ENCODE measurements at regions not wholly inside any gene's neighbourhood (a gene's known extent, or its start where the extent isn't known, plus 50 kb on each side); places are given as distances from the start of the nearest gene placed in this dataset.
"Not testable (repeated sequence)": the region's sequence is repeated elsewhere in the genome, so short reads cannot be mapped to it uniquely, and the experiment has no call there.

GRCh38 chr2:35503311-35503710 lies 852.3 kb upstream of the CRIM1 start:
- Histone ChIP-seq H3K9ac (ENCODE audit: low read length) (no peak overlapping the region), H3K4me1 (ENCODE audit: control insufficient read depth, insufficient read depth, low read length) (no peaks in the 10 kb centered on the region), H3K4me3 (ENCODE audit: low read length) (no peak overlapping the region), H3K9me3 (ENCODE audit: control insufficient read depth, low read length) (no peaks in the 10 kb centered on the region), H3K27me3 (replicated peaks; ENCODE audit: control insufficient read depth, insufficient read depth, low read length) (no peaks in the 10 kb centered on the region), H3K36me3 (ENCODE audit: control insufficient read depth, insufficient read depth, low read length, severe bottlenecking) (no peaks in the 10 kb centered on the region)
- no peak for DNase-seq (ENCODE audit: low read depth)

- DNase-seq (ENCODE audit: low read depth): no peak
- H3K27me3 ChIP-seq (replicated peaks; ENCODE audit: control insufficient read depth, insufficient read depth, low read length): no peaks in the 10 kb centered on the region
- no peak overlapping the region for H3K9ac ChIP-seq (ENCODE audit: low read length)
- H3K9me3 ChIP-seq (ENCODE audit: control insufficient read depth, low read length): no peaks in the 10 kb centered on the region
- no peaks in the 10 kb centered on the region for H3K4me1 ChIP-seq (ENCODE audit: control insufficient read depth, insufficient read depth, low read length)
- no peak overlapping the region for H3K4me3 ChIP-seq (ENCODE audit: low read length)
- H3K36me3 ChIP-seq (ENCODE audit: control insufficient read depth, insufficient read depth, low read length, severe bottlenecking): no peaks in the 10 kb centered on the region
These were observed 854.5 kb upstream of the CRIM1 start for GRCh38 chr2:35501076-35501475.

- H3K9me3 ChIP-seq (ENCODE audit: control insufficient read depth, low read length): no peaks in the 10 kb centered on the region
- no peak overlapping the region for H3K9ac ChIP-seq (ENCODE audit: low read length)
- H3K27me3 ChIP-seq (replicated peaks; ENCODE audit: control insufficient read depth, insufficient read depth, low read length): no peaks in the 10 kb centered on the region
- no peaks in the 10 kb centered on the region for H3K36me3 ChIP-seq (ENCODE audit: control insufficient read depth, insufficient read depth, low read length, severe bottlenecking)
- DNase-seq (ENCODE audit: low read depth): no peak
- no peak overlapping the region for H3K4me3 ChIP-seq (ENCODE audit: low read length)
- H3K4me1 ChIP-seq (ENCODE audit: control insufficient read depth, insufficient read depth, low read length): no peaks in the 10 kb centered on the region
These were observed 859.6 kb upstream of the CRIM1 start for GRCh38 chr2:35496022-35496421.

GRCh38 chr2:35495182-35495581 lies 860.4 kb upstream of the CRIM1 start:
- DNase-seq (ENCODE audit: low read depth): no peak
- no peaks in the 10 kb centered on the region for H3K27me3 ChIP-seq (replicated peaks; ENCODE audit: control insufficient read depth, insufficient read depth, low read length)

GRCh38 chr2:35478121-35478520 lies 877.5 kb upstream of the CRIM1 start:
- not testable (repeated sequence) for DNase-seq (ENCODE audit: low read depth); H3K4me1 ChIP-seq (ENCODE audit: control insufficient read depth, insufficient read depth, low read length)

More at GRCh38 chr2:35495182-35495581, 860.4 kb upstream of the CRIM1 start:
- no peaks in the 10 kb centered on the region for H3K4me1 ChIP-seq (ENCODE audit: control insufficient read depth, insufficient read depth, low read length)
- no peaks in the 10 kb centered on the region for H3K9me3 ChIP-seq (ENCODE audit: control insufficient read depth, low read length)
- no peak overlapping the region for H3K4me3 ChIP-seq (ENCODE audit: low read length)
- no peaks in the 10 kb centered on the region for H3K36me3 ChIP-seq (ENCODE audit: control insufficient read depth, insufficient read depth, low read length, severe bottlenecking)
- no peak overlapping the region for H3K9ac ChIP-seq (ENCODE audit: low read length)

GRCh38 chr2:35468245-35468644 lies 887.3 kb upstream of the CRIM1 start:
- Histone ChIP-seq H3K9me3 (ENCODE audit: control insufficient read depth, low read length) (no peaks in the 10 kb centered on the region), H3K4me3 (ENCODE audit: low read length) (no peak overlapping the region), H3K4me1 (ENCODE audit: control insufficient read depth, insufficient read depth, low read length) (no peaks in the 10 kb centered on the region), H3K36me3 (ENCODE audit: control insufficient read depth, insufficient read depth, low read length, severe bottlenecking) (no peaks in the 10 kb centered on the region), H3K27me3 (replicated peaks; ENCODE audit: control insufficient read depth, insufficient read depth, low read length) (no peaks in the 10 kb centered on the region), H3K9ac (ENCODE audit: low read length) (no peak overlapping the region)
- DNase-seq (ENCODE audit: low read depth): no peak

More at GRCh38 chr2:35478121-35478520, 877.5 kb upstream of the CRIM1 start:
- not testable (repeated sequence) for H3K4me3 ChIP-seq (ENCODE audit: low read length); H3K9ac ChIP-seq (ENCODE audit: low read length); H3K36me3 ChIP-seq (ENCODE audit: control insufficient read depth, insufficient read depth, low read length, severe bottlenecking); H3K27me3 ChIP-seq (replicated peaks; ENCODE audit: control insufficient read depth, insufficient read depth, low read length); H3K9me3 ChIP-seq (ENCODE audit: control insufficient read depth, low read length)

GRCh38 chr2:35463805-35464596 lies 891.6 kb upstream of the CRIM1 start:
- Histone ChIP-seq H3K36me3 (ENCODE audit: control insufficient read depth, insufficient read depth, low read length, severe bottlenecking) (no peaks in the 10 kb centered on the region), H3K4me1 (ENCODE audit: control insufficient read depth, insufficient read depth, low read length) (no peaks in the 10 kb centered on the region), H3K4me3 (ENCODE audit: low read length) (no peak overlapping the region), H3K9me3 (ENCODE audit: control insufficient read depth, low read length) (no peaks in the 10 kb centered on the region), H3K9ac (ENCODE audit: low read length) (no peak overlapping the region), H3K27me3 (replicated peaks; ENCODE audit: control insufficient read depth, insufficient read depth, low read length) (no peaks in the 10 kb centered on the region)
- no peak for DNase-seq (ENCODE audit: low read depth)

- H3K4me1 ChIP-seq (ENCODE audit: control insufficient read depth, insufficient read depth, low read length): no peaks in the 10 kb centered on the region
- no peaks in the 10 kb centered on the region for H3K27me3 ChIP-seq (replicated peaks; ENCODE audit: control insufficient read depth, insufficient read depth, low read length)
- no peak overlapping the region for H3K9ac ChIP-seq (ENCODE audit: low read length)
- no peak overlapping the region for H3K4me3 ChIP-seq (ENCODE audit: low read length)
- DNase-seq (ENCODE audit: low read depth): peak; percentile 18
- no peaks in the 10 kb centered on the region for H3K36me3 ChIP-seq (ENCODE audit: control insufficient read depth, insufficient read depth, low read length, severe bottlenecking)
- no peaks in the 10 kb centered on the region for H3K9me3 ChIP-seq (ENCODE audit: control insufficient read depth, low read length)
These were observed 893.2 kb upstream of the CRIM1 start for GRCh38 chr2:35462226-35462998.

GRCh38 chr2:35461406-35461805 lies 894.2 kb upstream of the CRIM1 start:
- Histone ChIP-seq H3K27me3 (replicated peaks; ENCODE audit: control insufficient read depth, insufficient read depth, low read length) (no peaks in the 10 kb centered on the region), H3K9ac (ENCODE audit: low read length) (no peak overlapping the region), H3K4me1 (ENCODE audit: control insufficient read depth, insufficient read depth, low read length) (no peaks in the 10 kb centered on the region), H3K9me3 (ENCODE audit: control insufficient read depth, low read length) (no peaks in the 10 kb centered on the region), H3K36me3 (ENCODE audit: control insufficient read depth, insufficient read depth, low read length, severe bottlenecking) (no peaks in the 10 kb centered on the region), H3K4me3 (ENCODE audit: low read length) (no peak overlapping the region)
- no peak for DNase-seq (ENCODE audit: low read depth)

- no peak for DNase-seq (ENCODE audit: low read depth)
- H3K36me3 ChIP-seq (ENCODE audit: control insufficient read depth, insufficient read depth, low read length, severe bottlenecking): no peaks in the 10 kb centered on the region
- no peaks in the 10 kb centered on the region for H3K9me3 ChIP-seq (ENCODE audit: control insufficient read depth, low read length)
- no peaks in the 10 kb centered on the region for H3K4me1 ChIP-seq (ENCODE audit: control insufficient read depth, insufficient read depth, low read length)
- H3K27me3 ChIP-seq (replicated peaks; ENCODE audit: control insufficient read depth, insufficient read depth, low read length): no peaks in the 10 kb centered on the region
- H3K4me3 ChIP-seq (ENCODE audit: low read length): no peak overlapping the region
- no peak overlapping the region for H3K9ac ChIP-seq (ENCODE audit: low read length)
These were observed 900.5 kb upstream of the CRIM1 start for GRCh38 chr2:35454966-35455638.

GRCh38 chr2:35447821-35448220 lies 907.8 kb upstream of the CRIM1 start:
- DNase-seq (ENCODE audit: low read depth): no peak
- Histone ChIP-seq H3K27me3 (replicated peaks; ENCODE audit: control insufficient read depth, insufficient read depth, low read length) (no peaks in the 10 kb centered on the region), H3K4me3 (ENCODE audit: low read length) (no peak overlapping the region), H3K4me1 (ENCODE audit: control insufficient read depth, insufficient read depth, low read length) (no peaks in the 10 kb centered on the region), H3K9me3 (ENCODE audit: control insufficient read depth, low read length) (no peaks in the 10 kb centered on the region), H3K9ac (ENCODE audit: low read length) (no peak overlapping the region), H3K36me3 (ENCODE audit: control insufficient read depth, insufficient read depth, low read length, severe bottlenecking) (no peaks in the 10 kb centered on the region)
